NCI-H460 (cell line): ENCODE measurements at regions not wholly inside any gene's neighbourhood (a gene's known extent, or its start where the extent isn't known, plus 50 kb on each side); places are given as distances from the start of the nearest gene placed in this dataset.
"Not testable (repeated sequence)": the region's sequence is repeated elsewhere in the genome, so short reads cannot be mapped to it uniquely, and the experiment has no call there.

ENCODE experiments used
- DNase-seq: peaks from one replicate; pipeline ENCODE4 v3.0.0-alpha.2; 2016; ENCODE audit warnings: low read depth; ENCODE audit errors: extremely low read depth
- small RNA-seq, 2 experiments: library from RNA; depleted of rRNA; stranded (forward); fragments of <200 nt; gene quantifications; one replicate each; pipeline ENCODE3, GENCODE V24; 2014

DNA sequence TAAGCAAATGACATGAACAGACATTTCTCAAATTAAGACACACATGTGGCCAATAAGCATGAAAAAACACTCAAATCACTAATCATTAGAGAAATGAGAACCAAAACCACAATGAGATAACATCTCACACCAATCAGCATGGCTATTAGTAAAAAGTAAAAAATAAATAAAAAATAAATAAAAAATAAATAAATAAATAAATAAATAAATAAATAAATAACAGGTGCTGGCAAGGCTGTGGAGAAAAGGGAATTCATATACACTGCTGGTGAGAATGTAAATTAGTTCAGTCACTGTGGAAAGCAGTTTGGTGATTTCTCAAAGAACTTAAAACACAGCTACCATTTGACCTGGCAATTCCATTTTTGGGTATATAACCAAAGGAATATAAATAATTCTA lies 167.1 kb upstream of the CNKSR2 start:
- DNase-seq: no peak

DNA sequence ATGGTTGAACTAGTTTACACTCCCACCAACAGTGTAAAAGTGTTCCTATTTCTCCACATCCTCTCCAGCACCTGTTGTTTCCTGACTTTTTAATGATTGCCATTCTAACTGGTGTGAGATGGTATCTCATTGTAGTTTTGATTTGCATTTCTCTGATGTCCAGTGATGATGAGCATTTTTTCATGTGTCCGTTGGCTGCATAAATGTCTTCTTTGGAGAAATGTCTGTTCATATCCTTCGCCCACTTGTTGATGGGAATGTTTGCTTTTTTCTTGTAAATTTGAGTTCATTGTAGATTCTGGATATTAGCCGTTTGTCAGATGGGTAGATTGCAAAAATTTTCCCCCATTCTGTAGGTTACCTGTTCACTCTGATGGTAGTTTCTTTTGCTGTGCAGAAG lies 155.0 kb upstream of the CNKSR2 start:
- not testable (repeated sequence) for DNase-seq

DNA sequence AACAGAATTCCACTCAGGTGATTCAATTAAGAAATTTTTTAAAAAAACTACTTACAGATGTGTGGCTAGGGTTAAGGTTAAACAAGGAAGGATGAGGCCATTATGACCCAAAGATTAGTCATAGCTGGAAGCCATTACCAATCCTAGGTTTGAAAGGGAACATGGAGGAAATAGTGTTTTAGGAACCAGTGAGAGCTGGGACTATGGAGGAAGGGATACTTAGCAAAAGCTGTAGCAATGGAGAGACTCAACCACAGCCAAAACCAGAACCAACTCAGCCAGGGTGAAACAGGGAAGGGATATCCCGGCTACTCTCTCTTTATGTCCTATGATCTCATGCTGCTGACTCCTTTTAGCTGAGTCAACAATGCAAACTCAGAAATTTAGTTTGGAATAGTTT lies 148.6 kb upstream of the CNKSR2 start:
- no peak for DNase-seq

DNA sequence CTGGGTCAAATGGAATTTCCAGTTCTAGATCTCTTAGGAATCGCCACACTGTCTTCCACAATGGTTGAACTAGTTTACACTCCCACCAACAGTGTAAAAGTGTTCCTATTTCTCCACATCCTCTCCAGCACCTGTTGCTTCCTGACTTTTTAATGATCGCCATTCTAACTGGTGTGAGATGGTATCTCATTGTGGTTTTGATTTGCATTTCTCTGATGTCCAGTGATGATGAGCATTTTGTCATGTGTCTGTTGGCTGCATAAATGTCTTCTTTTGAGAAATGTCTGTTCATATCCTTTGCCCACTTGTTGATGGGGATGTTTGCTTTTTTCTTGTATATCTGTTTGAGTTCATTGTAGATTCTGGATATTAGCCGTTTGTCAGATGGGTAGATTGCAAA lies 145.2 kb upstream of the CNKSR2 start:
- DNase-seq: not testable (repeated sequence)

DNA sequence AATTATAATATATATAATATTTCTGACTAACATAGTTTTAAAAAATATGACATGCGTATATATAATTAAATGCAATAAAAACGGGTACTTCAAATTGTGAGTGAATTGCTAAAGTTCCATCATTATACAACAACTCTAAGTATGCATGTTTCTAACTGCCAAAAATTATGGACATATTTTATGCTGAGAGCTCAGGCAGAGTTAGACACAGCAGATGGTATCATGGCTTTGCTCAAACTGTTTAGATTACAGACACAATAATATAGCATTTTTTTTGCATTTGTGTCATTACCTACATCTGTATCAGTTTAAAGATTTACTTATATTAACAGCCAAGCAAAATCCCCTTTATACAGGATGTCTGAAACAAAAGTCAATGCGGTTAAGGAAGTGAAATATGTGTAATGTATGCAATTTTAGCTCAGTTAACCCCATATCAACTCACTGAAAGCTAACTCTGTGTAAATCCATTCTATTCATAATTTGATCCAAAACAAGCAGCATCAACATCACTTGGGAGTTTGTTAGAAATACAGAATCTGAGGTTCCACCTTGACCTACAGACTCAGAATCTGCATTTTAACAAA lies 119.1 kb upstream of the CNKSR2 start:
- DNase-seq: no peak

DNA sequence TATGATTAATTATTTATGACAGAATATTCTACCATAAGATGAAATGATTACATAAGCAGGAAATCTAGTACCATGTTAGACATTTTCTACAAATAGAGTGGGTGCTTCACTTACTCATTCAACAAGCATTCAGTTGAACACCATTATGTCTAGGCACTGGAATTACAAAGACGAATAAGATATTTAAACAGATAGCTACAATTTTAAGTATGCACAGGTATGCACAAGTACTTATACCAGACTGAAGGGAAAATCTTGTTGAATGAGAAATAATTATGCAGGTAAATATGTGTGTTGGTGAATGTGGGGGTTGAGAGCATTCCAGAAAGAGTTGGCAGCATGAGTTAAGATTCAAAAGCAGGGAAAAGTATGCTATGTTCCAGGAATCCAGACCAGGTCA lies 107.3 kb upstream of the CNKSR2 start:
- no peak for DNase-seq

DNA sequence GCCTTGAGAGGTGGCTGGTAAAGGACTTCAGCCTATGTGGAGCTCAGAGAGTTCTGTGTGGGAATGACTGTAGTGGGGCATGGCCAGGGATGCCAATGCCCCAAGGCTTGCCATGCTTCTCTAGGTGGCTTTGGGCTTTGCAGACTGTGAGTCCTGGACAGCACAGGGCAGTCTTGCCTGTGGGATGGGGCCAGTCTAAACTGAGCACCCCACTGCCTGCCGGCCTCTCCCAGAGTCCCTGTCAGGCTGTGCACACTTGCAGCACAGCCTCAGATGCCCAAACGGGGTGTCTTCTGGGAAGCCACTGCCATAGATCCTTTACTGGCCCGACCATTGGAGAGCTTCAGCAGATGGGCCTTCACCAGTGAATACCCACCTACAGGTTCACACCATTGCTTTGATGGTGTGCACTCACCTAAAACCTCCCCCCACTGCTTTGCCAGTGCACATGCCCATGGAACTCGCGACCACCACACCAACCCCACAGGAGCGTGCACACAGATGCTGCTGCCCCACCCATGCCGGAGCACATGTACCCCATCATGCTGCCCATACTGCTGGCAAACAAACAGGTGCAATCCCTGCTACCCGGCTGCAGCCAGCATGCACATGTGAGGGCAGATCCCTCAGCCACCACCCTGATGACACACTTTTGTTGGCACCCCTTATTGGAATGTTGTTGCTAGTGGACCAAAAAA lies 97.3 kb upstream of the CNKSR2 start:
- no peak for DNase-seq

DNA sequence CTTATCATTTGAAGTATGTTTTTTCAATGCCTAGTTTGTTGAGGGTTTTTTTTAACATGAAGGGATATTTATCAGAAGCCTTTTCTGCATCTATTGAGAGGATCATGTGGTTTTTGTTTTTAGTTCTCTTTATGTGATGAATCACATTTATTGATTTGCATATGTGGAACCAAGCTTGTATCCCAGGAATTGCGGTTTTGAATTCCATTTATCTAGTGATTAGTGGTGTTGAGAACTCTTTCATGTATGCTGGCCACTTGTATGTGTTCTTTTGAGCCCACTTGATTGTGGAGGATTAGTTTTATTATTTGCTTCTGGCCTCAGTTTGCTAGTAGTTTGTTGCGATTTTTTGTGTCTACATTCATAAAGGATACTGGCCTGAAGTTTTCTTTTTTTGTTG lies 85.0 kb upstream of the CNKSR2 start:
- no peak for DNase-seq

DNA sequence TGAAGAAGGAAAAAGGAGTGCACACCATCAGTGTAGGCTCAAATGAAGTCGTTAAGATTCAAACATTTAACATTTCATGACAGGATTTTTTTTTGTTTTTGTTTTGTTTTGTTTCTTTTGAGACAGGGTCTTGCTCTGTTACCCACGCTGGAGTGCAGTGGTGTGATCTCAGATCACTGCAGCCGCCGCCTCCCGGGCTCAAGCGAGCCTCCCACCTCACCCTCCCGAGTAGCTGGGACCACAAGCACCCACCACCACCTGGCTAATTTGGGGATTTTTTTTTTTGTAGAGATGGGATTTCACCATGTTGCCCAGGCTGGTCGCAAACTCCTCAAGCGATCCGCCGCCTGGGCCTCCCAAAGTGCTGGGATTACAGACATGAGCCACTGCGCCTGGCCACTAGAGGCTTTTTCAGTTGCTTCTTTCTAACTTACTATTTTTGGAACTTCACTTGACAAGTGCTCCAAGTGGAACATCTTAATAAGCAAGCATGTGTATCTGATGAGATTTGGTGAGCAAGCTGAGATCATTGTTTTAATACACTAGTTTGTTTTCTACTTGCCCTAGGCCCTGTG lies 78.9 kb upstream of the CNKSR2 start:
- DNase-seq: no peak

DNA sequence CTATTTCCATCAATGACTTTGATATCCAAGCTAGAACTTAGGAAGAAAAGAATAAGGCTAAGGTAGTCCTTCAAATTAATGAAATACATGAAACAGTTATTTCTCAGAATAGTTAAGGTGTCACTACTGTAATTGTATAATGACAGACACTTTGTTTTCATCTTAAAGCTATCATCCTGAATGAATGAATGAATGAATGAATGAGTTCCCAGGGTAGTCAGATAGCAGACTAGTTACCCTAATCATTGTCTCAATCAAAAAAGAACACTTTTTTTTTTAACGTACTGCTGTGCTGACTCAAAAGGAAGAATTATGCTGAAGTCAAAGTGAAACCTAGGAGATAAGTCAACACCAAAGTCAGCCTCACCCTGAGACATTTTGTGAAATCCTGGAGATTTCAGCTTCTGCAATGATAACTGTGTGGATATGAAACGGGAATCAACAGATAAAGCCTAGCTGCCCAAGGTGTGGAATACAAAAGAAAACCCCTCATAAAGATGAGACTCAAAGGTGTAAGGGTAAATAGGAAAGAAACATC lies 68.3 kb upstream of the CNKSR2 start:
- no peak for DNase-seq

DNA sequence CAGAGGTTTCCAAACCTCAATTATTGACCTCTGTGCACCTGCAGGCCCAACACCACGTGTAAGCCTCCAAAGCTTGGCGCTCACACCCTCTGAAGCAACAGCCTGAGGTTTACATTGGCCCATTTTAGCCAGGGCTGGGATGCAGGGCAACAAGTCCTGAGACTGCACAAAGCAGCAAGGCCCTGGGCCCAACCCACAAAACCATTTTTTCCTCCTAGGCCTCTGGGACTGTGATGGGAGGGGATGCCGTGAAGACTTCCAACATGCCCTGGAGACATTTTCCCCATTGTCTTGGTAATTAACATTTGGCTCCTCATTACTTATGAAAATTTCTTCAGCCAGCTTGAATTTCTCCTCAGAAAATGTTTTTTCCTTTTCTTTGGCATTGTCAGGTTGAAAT lies 54.9 kb upstream of the CNKSR2 start:
- no peak for DNase-seq

Small RNA genes lying in the stretch of these regions (small RNA-seq; reads per million reads assigned to genes)
- gene RNU6-133P: 0 to 0.29 reads per million in 2 experiments
